WTC11 (cell line): ENCODE measurements at regions not wholly inside any gene's neighbourhood (a gene's known extent, or its start where the extent isn't known, plus 50 kb on each side); places are given as distances from the start of the nearest gene placed in this dataset.

ENCODE experiments used
- CREM ChIP-seq: sonication (generic); formaldehyde crosslinking; IDR thresholded peaks from 2 replicates; pipeline ENCODE4 v1.8.1; 2022; ENCODE audit warnings: mild to moderate bottlenecking, missing genetic modification reagents, moderate library complexity
- ELF4 ChIP-seq: sonication (generic); formaldehyde crosslinking; IDR thresholded peaks from 2 replicates; pipeline ENCODE4 v1.8.1; 2022; ENCODE audit warnings: low read depth, mild to moderate bottlenecking, moderate library complexity, missing genetic modification reagents
- GABPB1 ChIP-seq: sonication (generic); formaldehyde crosslinking; IDR thresholded peaks from 2 replicates; pipeline ENCODE4 v1.8.1; 2023; ENCODE audit warnings: mild to moderate bottlenecking, missing genetic modification reagents
- JUN ChIP-seq: sonication (generic); formaldehyde crosslinking; IDR thresholded peaks from 2 replicates; pipeline ENCODE4 v1.8.0; 2023; ENCODE audit warnings: mild to moderate bottlenecking, missing genetic modification reagents
- RELA ChIP-seq: sonication (generic); formaldehyde crosslinking; IDR thresholded peaks from 2 replicates; pipeline ENCODE4 v1.8.1; 2022; ENCODE audit warnings: missing genetic modification reagents, mild to moderate bottlenecking, borderline replicate concordance
- ZNF416 ChIP-seq: fragments of 250-450 bp; sonication (Bioruptor Pico); IDR thresholded peaks from 2 replicates; pipeline ENCODE4 v1.9.0; 2021; ENCODE audit warnings: mild to moderate bottlenecking, inconsistent platforms
- TF ChIP-seq, protein P1 (sequence below): sonication (generic); formaldehyde crosslinking; IDR thresholded peaks from 2 replicates; pipeline ENCODE4 v1.8.0; 2023; ENCODE audit warnings: missing genetic modification reagents
- TF ChIP-seq, protein P2 (sequence below): sonication (generic); formaldehyde crosslinking; IDR thresholded peaks from 2 replicates; pipeline ENCODE4 v1.8.0; 2022; ENCODE audit warnings: mild to moderate bottlenecking, missing genetic modification reagents
- TF ChIP-seq, protein P3 (sequence below): fragments of 200-600 bp; IDR thresholded peaks from 2 replicates; pipeline ENCODE4 v1.8.0; 2022; ENCODE audit warnings: antibody characterized with exemption
- TF ChIP-seq, protein P4 (sequence below): sonication (generic); formaldehyde crosslinking; IDR thresholded peaks from 2 replicates; pipeline ENCODE4 v1.8.1; 2023; ENCODE audit warnings: mild to moderate bottlenecking, moderate library complexity, missing genetic modification reagents

DNA sequence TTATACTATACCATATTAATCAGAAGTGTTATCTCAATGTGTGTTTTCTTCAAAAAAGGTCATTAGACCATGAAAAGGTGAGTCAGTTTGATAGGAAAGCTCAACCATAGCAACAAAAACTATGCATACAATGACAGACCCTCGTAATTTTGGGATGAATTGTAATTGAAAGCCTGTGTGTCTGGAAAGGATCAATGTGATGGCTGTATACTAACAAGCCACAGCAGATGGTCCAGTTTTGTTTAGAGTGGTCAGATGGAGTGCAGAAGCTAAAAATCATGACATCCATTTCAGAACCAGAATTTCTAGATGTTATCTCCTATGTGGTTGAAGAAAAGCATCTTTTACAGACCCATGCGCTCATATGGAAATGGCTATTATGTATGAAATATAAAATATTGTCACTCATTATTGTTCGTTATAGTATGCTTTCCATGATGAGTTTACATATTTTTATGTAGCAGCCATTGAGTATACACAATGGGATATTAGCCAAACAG is 88.3 kb upstream of the CNTNAP2 start:
- TF ChIP-seq, protein P1, sequence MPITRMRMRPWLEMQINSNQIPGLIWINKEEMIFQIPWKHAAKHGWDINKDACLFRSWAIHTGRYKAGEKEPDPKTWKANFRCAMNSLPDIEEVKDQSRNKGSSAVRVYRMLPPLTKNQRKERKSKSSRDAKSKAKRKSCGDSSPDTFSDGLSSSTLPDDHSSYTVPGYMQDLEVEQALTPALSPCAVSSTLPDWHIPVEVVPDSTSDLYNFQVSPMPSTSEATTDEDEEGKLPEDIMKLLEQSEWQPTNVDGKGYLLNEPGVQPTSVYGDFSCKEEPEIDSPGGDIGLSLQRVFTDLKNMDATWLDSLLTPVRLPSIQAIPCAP (CRISPR knock-in tag), result no peak
- TF ChIP-seq, protein P2, sequence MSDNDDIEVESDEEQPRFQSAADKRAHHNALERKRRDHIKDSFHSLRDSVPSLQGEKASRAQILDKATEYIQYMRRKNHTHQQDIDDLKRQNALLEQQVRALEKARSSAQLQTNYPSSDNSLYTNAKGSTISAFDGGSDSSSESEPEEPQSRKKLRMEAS (CRISPR knock-in tag), result no peak
- TF ChIP-seq, protein P3, sequence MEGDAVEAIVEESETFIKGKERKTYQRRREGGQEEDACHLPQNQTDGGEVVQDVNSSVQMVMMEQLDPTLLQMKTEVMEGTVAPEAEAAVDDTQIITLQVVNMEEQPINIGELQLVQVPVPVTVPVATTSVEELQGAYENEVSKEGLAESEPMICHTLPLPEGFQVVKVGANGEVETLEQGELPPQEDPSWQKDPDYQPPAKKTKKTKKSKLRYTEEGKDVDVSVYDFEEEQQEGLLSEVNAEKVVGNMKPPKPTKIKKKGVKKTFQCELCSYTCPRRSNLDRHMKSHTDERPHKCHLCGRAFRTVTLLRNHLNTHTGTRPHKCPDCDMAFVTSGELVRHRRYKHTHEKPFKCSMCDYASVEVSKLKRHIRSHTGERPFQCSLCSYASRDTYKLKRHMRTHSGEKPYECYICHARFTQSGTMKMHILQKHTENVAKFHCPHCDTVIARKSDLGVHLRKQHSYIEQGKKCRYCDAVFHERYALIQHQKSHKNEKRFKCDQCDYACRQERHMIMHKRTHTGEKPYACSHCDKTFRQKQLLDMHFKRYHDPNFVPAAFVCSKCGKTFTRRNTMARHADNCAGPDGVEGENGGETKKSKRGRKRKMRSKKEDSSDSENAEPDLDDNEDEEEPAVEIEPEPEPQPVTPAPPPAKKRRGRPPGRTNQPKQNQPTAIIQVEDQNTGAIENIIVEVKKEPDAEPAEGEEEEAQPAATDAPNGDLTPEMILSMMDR, result no peak
- TF ChIP-seq GABPB1 (CRISPR knock-in tag) (no peak), JUN (CRISPR knock-in tag) (no peak), ZNF416 (CRISPR knock-in tag) (no peak), RELA (CRISPR knock-in tag) (no peak), ELF4 (CRISPR knock-in tag) (no peak), CREM (CRISPR knock-in tag) (no peak)
- TF ChIP-seq, protein P4, sequence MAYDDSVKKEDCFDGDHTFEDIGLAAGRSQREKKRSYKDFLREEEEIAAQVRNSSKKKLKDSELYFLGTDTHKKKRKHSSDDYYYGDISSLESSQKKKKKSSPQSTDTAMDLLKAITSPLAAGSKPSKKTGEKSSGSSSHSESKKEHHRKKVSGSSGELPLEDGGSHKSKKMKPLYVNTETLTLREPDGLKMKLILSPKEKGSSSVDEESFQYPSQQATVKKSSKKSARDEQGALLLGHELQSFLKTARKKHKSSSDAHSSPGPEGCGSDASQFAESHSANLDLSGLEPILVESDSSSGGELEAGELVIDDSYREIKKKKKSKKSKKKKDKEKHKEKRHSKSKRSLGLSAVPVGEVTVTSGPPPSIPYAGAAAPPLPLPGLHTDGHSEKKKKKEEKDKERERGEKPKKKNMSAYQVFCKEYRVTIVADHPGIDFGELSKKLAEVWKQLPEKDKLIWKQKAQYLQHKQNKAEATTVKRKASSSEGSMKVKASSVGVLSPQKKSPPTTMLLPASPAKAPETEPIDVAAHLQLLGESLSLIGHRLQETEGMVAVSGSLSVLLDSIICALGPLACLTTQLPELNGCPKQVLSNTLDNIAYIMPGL, result no peak
